HepG2 (cell line): ENCODE measurements at regions not wholly inside any gene's neighbourhood (a gene's known extent, or its start where the extent isn't known, plus 50 kb on each side); places are given as distances from the start of the nearest gene placed in this dataset.

ENCODE experiments used
- ATAC-seq: fragments of 200-7000 bp; cut with Tn5 transposase; 3 replicates; pipeline ENCODE4 v1.9.1; 2020; ENCODE audit warnings: mild to moderate bottlenecking, moderate library complexity
- BruUV-seq: library from RNA; stranded (reverse); fragments of 400-500 nt; replicated peaks from 2 replicates; lab custom pipeline; 2021; lab: Mats Ljungman, UMichigan
- CTCF ChIA-PET: fragments of 300-600 bp; formaldehyde crosslinking; extraction: SDS; loops from one replicate; lab custom pipeline; 2021; ENCODE audit warnings: low total read pairs, inconsistent platforms, low intra/inter-chr PET ratio; lab: Yijun Ruan, JAX
- POLR2A ChIA-PET: fragments of 350-600 bp; sonication (Branson Sonifier 250); formaldehyde crosslinking; loops from one replicate; lab custom pipeline; 2020; ENCODE audit warnings: antibody characterized with exemption, inconsistent platforms; lab: Yijun Ruan, JAX
- DNase-seq: peaks from one replicate; pipeline ENCODE4 v3.0.0-alpha.2; 2015; ENCODE audit warnings: low spot score
- FAIRE-seq: peaks from 3 replicates; lab custom pipeline; 2011; peaks lifted over from hg19 to GRCh38; lab: Jason Lieb, UNC
- H2AFZ ChIP-seq: one replicate; pipeline ENCODE4 v1.6.1; 2011; ENCODE audit warnings: low read length, inconsistent platforms
- H3K27ac ChIP-seq: fragments of 300-600 bp; 3 replicates; pipeline ENCODE4 v1.8.0; 2011; ENCODE audit warnings: mixed run types, mild to moderate bottlenecking, mixed read lengths, low read length, inconsistent platforms; ENCODE audit not compliant: insufficient read depth; ENCODE audit errors: extremely low read length
- H3K27me3 ChIP-seq, 2 experiments: fragments of 200-600 bp in 1 of 2; 2 replicates in 1 of 2; 3 replicates in 1 of 2; pipeline versions ENCODE4 v1.6.0 to v1.8.0; 2011; ENCODE audit warnings: low read length in 2 of 2, mild to moderate bottlenecking in 2 of 2, moderate library complexity in 2 of 2, inconsistent platforms in 1 of 2; ENCODE audit not compliant: insufficient read depth in 2 of 2, control insufficient read depth in 1 of 2
- H3K36me3 ChIP-seq, 2 experiments: fragments of 200-600 bp in 1 of 2; replicated peaks in 1 of 2; 2 replicates in 1 of 2; 3 replicates in 1 of 2; pipeline versions ENCODE4 v1.5.1 to v1.8.0; 2011; ENCODE audit warnings: low read length in 2 of 2, inconsistent platforms in 1 of 2; ENCODE audit not compliant: insufficient read depth in 2 of 2, control insufficient read depth in 1 of 2
- H3K4me1 ChIP-seq: 2 replicates; pipeline ENCODE4 v1.5.1; 2012; ENCODE audit warnings: low read length, inconsistent platforms; ENCODE audit not compliant: insufficient read depth
- H3K4me2 ChIP-seq: 2 replicates; pipeline ENCODE4 v1.6.0; 2011; ENCODE audit warnings: low read depth, low read length, inconsistent platforms
- H3K4me3 ChIP-seq, 3 experiments: fragments of 200-600 bp in 1 of 3; sonication (generic), shearing (Covaris generic) in 1 of 3; replicated peaks in 1 of 3; 2 replicates each; pipeline ENCODE4 v1.5.1; 2011 to 2016; ENCODE audit warnings: low read length in 3 of 3, inconsistent platforms in 2 of 3, low read depth in 2 of 3, mild to moderate bottlenecking in 2 of 3, control low read depth in 1 of 3, mixed read lengths in 1 of 3; ENCODE audit not compliant: insufficient read depth in 1 of 3
- H3K79me2 ChIP-seq: one replicate; pipeline ENCODE4 v1.6.1; 2011; ENCODE audit warnings: low read length, inconsistent platforms; ENCODE audit not compliant: insufficient read depth
- H3K9ac ChIP-seq: 2 replicates; pipeline ENCODE4 v1.6.0; 2011; ENCODE audit warnings: mild to moderate bottlenecking, low read depth, low read length, inconsistent platforms; ENCODE audit not compliant: insufficient read depth
- H3K9me3 ChIP-seq: 2 replicates; pipeline ENCODE4 v1.5.1; 2012; ENCODE audit warnings: mild to moderate bottlenecking, low read length
- H4K20me1 ChIP-seq: 2 replicates; pipeline ENCODE4 v1.6.0; 2011; ENCODE audit warnings: inconsistent platforms, mild to moderate bottlenecking, low read length, moderate library complexity; ENCODE audit not compliant: insufficient read depth
- FOXA3 ChIP-seq: IDR thresholded peaks from 2 replicates; pipeline ENCODE4 v1.6.1; 2016; ENCODE audit warnings: missing genetic modification reagents, missing compliant biosample characterization
- POLR2G ChIP-seq: fragments of 200-400 bp; formaldehyde crosslinking; IDR thresholded peaks from 2 replicates; pipeline ENCODE4 v1.6.1; 2018; ENCODE audit warnings: mild to moderate bottlenecking, low read depth, low read length, moderate library complexity
- REPIN1 ChIP-seq: sonication (generic); formaldehyde crosslinking; IDR thresholded peaks from 2 replicates; pipeline ENCODE4 v1.8.0; 2022; ENCODE audit warnings: missing genetic modification reagents, low read depth, mild to moderate bottlenecking, borderline replicate concordance
- SALL1 ChIP-seq: sonication (generic); formaldehyde crosslinking; IDR thresholded peaks from 2 replicates; pipeline ENCODE4 v1.8.0; 2022; ENCODE audit warnings: mild to moderate bottlenecking, missing genetic modification reagents
- SAP130 ChIP-seq: IDR thresholded peaks from 2 replicates; pipeline ENCODE4 v1.6.1; 2016; ENCODE audit warnings: low read depth
- SETDB1 ChIP-seq: sonication (generic); formaldehyde crosslinking; IDR thresholded peaks from 2 replicates; pipeline ENCODE4 v1.5.1; 2020; ENCODE audit warnings: missing genetic modification reagents, mild to moderate bottlenecking, borderline replicate concordance
- SNAI1 ChIP-seq: sonication (generic); formaldehyde crosslinking; IDR thresholded peaks from 2 replicates; pipeline ENCODE4 v1.5.0; 2020; ENCODE audit warnings: mild to moderate bottlenecking, missing genetic modification reagents, borderline replicate concordance
- TBL1XR1 ChIP-seq: fragments of 150-350 bp; IDR thresholded peaks from 2 replicates; pipeline ENCODE4 v1.6.1; 2014; ENCODE audit warnings: borderline replicate concordance, low read length; ENCODE audit not compliant: partially characterized antibody
- ZBTB21 ChIP-seq: sonication (generic); formaldehyde crosslinking; IDR thresholded peaks from 2 replicates; pipeline ENCODE4 v1.4.0; 2020; ENCODE audit warnings: missing genetic modification reagents
- ZFP41 ChIP-seq: sonication (generic); formaldehyde crosslinking; IDR thresholded peaks from 2 replicates; pipeline ENCODE4 v1.4.0; 2020; ENCODE audit warnings: mild to moderate bottlenecking, missing genetic modification reagents, borderline replicate concordance
- ZFP91 ChIP-seq: sonication (generic); formaldehyde crosslinking; IDR thresholded peaks from 2 replicates; pipeline ENCODE4 v1.9.0; 2022; ENCODE audit warnings: missing genetic modification reagents, mild to moderate bottlenecking, borderline replicate concordance
- ZNF253 ChIP-seq: sonication (generic); formaldehyde crosslinking; IDR thresholded peaks from 2 replicates; pipeline ENCODE4 v1.8.0; 2022; ENCODE audit warnings: mild to moderate bottlenecking, missing genetic modification reagents, borderline replicate concordance
- ZNF280B ChIP-seq: sonication (generic); formaldehyde crosslinking; IDR thresholded peaks from 2 replicates; pipeline ENCODE4 v1.5.0; 2020; ENCODE audit warnings: missing genetic modification reagents, mild to moderate bottlenecking, borderline replicate concordance
- ZNF44 ChIP-seq: sonication (generic); formaldehyde crosslinking; IDR thresholded peaks from 2 replicates; pipeline ENCODE4 v1.5.1; 2020; ENCODE audit warnings: mild to moderate bottlenecking, missing genetic modification reagents
- ZNF672 ChIP-seq: sonication (generic); formaldehyde crosslinking; IDR thresholded peaks from 2 replicates; pipeline ENCODE4 v1.8.1; 2022; ENCODE audit warnings: missing genetic modification reagents
- ZNF746 ChIP-seq: sonication (generic); formaldehyde crosslinking; IDR thresholded peaks from 2 replicates; pipeline ENCODE4 v1.8.0; 2022; ENCODE audit warnings: mild to moderate bottlenecking, missing genetic modification reagents
- ZNF83 ChIP-seq: sonication (generic); formaldehyde crosslinking; IDR thresholded peaks from 2 replicates; pipeline ENCODE4 v1.4.0; 2020; ENCODE audit warnings: missing genetic modification reagents, mild to moderate bottlenecking, borderline replicate concordance
- ZSCAN12 ChIP-seq: sonication (generic); formaldehyde crosslinking; IDR thresholded peaks from 2 replicates; pipeline ENCODE4 v1.9.0; 2021; ENCODE audit warnings: mild to moderate bottlenecking, missing genetic modification reagents
- WGBS: methylation state at CpG from one replicate; pipeline ENCODE4 v1.1.6; 2017; ENCODE audit warnings: low lambda C conversion rate; 5-methylcytosine and 5-hydroxymethylcytosine counted together
- in situ Hi-C: cut with HindIII; loops from 2 replicates; pipeline ENCODE4 v1.10.0; 2017; ENCODE audit warnings: low pct_unique_long_range_greater_than_20kb; ENCODE audit not compliant: extremely low pct_ligation_motif_present
- intact Hi-C: fragments of 100-400 bp; cut with micrococcal nuclease; formaldehyde crosslinking; loops from one replicate; pipeline ENCODE4 v1.10.0; 2022; ENCODE audit not compliant: unreplicated experiment

- H2AFZ ChIP-seq: no peak overlapping the region
- H4K20me1 ChIP-seq: no peaks in the 10 kb centered on the region
- CTCF ChIA-PET: no interaction called here
- no peak overlapping the region for H3K4me3 ChIP-seq
- POLR2A ChIA-PET: no interaction called here
- no peak overlapping the region for H3K4me2 ChIP-seq
- no peaks in the 10 kb centered on the region for H3K36me3 ChIP-seq
- intact Hi-C loops: no loop called here
- in situ Hi-C loops: no loop called here
- no peak overlapping the region for H3K27ac ChIP-seq
- ATAC-seq: no peak
- no peak for DNase-seq
- H3K79me2 ChIP-seq: no peaks in the 10 kb centered on the region
- H3K9me3 ChIP-seq: no peaks in the 10 kb centered on the region
- no TSS peak for BruUV-seq
- no peak for FAIRE-seq
- WGBS: 100% methylated on average over 2 of the region's 2 CpGs
- H3K4me1 ChIP-seq: no peaks in the 10 kb centered on the region
- TF ChIP-seq SETDB1 (CRISPR knock-in tag) (no peak), ZNF280B (CRISPR knock-in tag) (no peak), ZSCAN12 (CRISPR knock-in tag) (no peak), ZNF83 (CRISPR knock-in tag) (no peak), SAP130 (CRISPR knock-in tag) (no peak)
- H3K9ac ChIP-seq: no peak overlapping the region
- no peaks in the 10 kb centered on the region for H3K27me3 ChIP-seq
Measured at GRCh38 chrY:7449860-7450259, 538.3 kb upstream of the AMELY start.

- H3K36me3 ChIP-seq: no peaks in the 10 kb centered on the region
- no peak overlapping the region for H3K4me2 ChIP-seq
- FAIRE-seq: no peak
- H3K79me2 ChIP-seq: no peaks in the 10 kb centered on the region
- no peak overlapping the region for H3K4me3 ChIP-seq
- H3K9ac ChIP-seq: no peak overlapping the region
- DNase-seq: no peak
- H2AFZ ChIP-seq: no peak overlapping the region
- CTCF ChIA-PET: no interaction called here
- in situ Hi-C loops (no loop called here), intact Hi-C loops (no loop called here)
- H3K9me3 ChIP-seq: no peaks in the 10 kb centered on the region
- no peaks in the 10 kb centered on the region for H3K27me3 ChIP-seq
- no peak overlapping the region for H3K27ac ChIP-seq
- no TSS peak for BruUV-seq
- POLR2A ChIA-PET: no interaction called here
- 0% methylated on average over 2 of the region's 3 CpGs for WGBS
- H4K20me1 ChIP-seq: no peaks in the 10 kb centered on the region
- H3K4me1 ChIP-seq: no peaks in the 10 kb centered on the region
- ATAC-seq: no peak
- no peak for TF ChIP-seq ZNF44 (CRISPR knock-in tag)
- TF ChIP-seq FOXA3: no peak
- no peak for TF ChIP-seq ZNF746 (CRISPR knock-in tag)
- TF ChIP-seq ZFP41 (CRISPR knock-in tag): no peak
- no peak for TF ChIP-seq TBL1XR1
- TF ChIP-seq ZNF253: no peak
- TF ChIP-seq SNAI1 (CRISPR knock-in tag): no peak
- no peak for TF ChIP-seq SALL1 (CRISPR knock-in tag)
- TF ChIP-seq REPIN1: no peak
- TF ChIP-seq ZBTB21 (CRISPR knock-in tag): no peak
- no peak for TF ChIP-seq ZNF672 (CRISPR knock-in tag)
- no peak for TF ChIP-seq POLR2G
- TF ChIP-seq ZFP91 (CRISPR knock-in tag): no peak
Measured at GRCh38 chrY:7448687-7449086, 537.1 kb upstream of the AMELY start.
